NCI-H748 treated with DMSO at 0.1 percent for 48 hours (cell line): ENCODE measurements at regions not wholly inside any gene's neighbourhood (a gene's known extent, or its start where the extent isn't known, plus 50 kb on each side); places are given as distances from the start of the nearest gene placed in this dataset.
"Not testable (repeated sequence)": the region's sequence is repeated elsewhere in the genome, so short reads cannot be mapped to it uniquely, and the experiment has no call there.

Experiments used
- DNase-seq: peaks from one replicate; lab custom pipeline; 2025; lab: John Stamatoyannopoulos, UW

DNA sequence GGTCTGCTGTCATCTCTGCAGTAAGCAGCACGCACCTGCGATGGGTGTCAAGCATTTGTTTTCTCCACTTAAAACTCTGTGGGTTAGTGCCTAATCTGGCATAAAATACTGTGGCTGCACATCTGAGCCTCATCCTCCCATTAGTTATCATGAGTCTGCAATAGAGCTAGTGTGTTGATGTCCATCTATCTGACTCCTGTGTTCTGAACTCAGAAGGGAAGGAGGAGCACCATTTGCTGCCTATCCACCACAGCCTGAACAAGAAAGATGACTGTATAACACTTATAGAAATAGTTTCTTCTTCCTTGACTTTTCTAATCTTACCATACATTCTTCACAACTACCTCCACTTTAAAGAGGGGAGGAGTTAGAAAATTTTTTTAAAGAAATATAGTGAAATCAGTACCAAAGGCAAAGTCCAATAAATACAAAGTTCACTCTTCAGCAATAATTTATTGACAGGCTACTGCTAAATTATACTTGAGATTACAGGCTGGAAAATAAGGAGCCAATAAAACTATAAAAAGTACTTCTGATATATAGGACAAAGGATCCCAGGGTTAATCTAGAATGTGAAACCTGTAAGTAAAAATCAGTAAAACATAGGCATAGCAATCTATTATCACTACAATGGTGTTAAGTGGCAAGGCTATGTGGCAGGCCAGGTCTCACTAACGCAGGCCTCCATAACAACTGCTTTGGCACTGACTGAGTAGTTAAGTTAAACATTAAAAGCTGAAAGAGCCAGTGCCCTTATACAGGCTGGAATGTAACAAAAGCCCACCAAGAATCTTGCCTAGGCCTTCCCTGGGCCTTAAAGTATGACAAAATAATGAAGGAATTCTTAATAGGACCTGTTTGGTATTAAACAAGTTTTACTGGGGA lies 70.2 kb downstream of the LGALS9C start:
- DNase-seq, result not testable (repeated sequence)

GRCh38 chr17:18557086-18557485 lies 80.5 kb downstream of the LGALS9C start:
- not testable (repeated sequence) for DNase-seq

DNA sequence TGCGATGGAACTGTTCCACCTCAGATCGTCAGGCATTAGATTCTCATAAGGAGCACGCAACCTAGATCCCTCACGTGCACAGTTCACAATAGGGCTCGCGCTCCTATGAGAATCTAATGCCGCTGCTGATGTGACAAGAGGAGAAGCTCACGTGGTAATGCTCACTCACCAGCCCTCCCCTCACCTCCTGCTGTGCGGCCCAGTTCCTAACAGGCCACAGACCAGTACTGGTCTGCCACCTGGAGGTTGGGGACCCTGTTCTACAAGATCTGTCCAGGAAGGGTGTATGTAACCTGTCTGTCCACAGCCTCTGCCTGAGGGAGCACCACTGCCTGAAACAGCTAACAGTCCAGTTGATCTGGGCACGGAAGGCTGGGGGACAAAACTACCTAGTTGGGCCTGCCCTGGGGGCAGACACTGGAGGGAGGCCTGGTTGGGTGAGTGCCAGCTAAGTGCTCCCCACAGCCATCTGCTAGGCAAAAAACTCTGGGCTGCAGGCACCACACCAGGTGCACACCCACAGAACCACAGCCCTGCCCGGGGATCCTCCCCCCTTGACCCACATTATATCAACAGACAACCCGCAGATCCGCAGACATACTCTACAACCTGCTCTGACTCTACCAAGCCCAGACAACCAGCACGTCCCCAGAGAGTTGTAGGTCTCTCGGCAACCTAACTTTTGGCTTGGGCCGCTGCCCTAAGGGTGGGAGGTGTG lies 80.7 kb downstream of the TBC1D28 start:
- not testable (repeated sequence) for DNase-seq

GRCh38 chr17:18564099-18564448 lies 80.1 kb downstream of the TBC1D28 start:
- DNase-seq, result peak; percentile 79

GRCh38 chr17:18568108-18568995 lies 75.8 kb downstream of the TBC1D28 start:
- not testable (repeated sequence) for DNase-seq

- DNase-seq, result not testable (repeated sequence)
These were observed 74.7 kb downstream of the TBC1D28 start for GRCh38 chr17:18569489-18569913.

- DNase-seq, result not testable (repeated sequence)
These were observed 71.7 kb downstream of the TBC1D28 start for GRCh38 chr17:18572536-18572935.

DNA sequence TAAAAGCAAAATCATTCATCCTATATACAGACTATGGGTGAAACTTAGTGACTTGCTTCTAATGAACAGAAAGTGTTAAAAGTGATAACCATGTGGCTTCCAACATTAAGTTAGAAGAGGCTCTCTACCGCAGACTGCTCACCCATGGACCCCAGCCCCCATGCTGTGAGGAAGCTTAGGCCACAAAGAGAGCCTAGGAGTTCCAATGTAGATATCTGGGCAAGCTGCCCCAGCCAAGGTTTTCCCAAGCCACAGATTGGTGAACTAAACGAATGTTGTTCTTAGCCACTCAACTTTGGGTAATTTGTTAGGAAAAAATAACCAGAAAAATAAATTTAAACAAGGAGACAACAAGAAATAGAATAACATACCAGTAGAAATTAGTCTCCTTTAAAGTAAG lies 70.1 kb downstream of the TBC1D28 start:
- DNase-seq, result not testable (repeated sequence)
